Islet of Langerhans (tissue), 1 donor: ENCODE measurements at regions not wholly inside any gene's neighbourhood (a gene's known extent, or its start where the extent isn't known, plus 50 kb on each side); places are given as distances from the start of the nearest gene placed in this dataset.
"Not testable (repeated sequence)": the region's sequence is repeated elsewhere in the genome, so short reads cannot be mapped to it uniquely, and the experiment has no call there.

Experiments used
- FAIRE-seq: peaks from one replicate; lab custom pipeline; 2011; peaks lifted over from hg19 to GRCh38; lab: Jason Lieb, UNC

GRCh38 chrX:124181515-124181914 is 150.9 kb upstream of the TEX13D start:
- FAIRE-seq, result not testable (repeated sequence)

GRCh38 chrX:124190440-124190839 is 142.0 kb upstream of the TEX13D start:
- peak; percentile 30 for FAIRE-seq

GRCh38 chrX:124194199-124194598 is 138.3 kb upstream of the TEX13D start:
- no peak for FAIRE-seq

GRCh38 chrX:124194901-124195300 is 137.6 kb upstream of the TEX13D start:
- FAIRE-seq, result no peak

GRCh38 chrX:124203311-124203710 is 129.1 kb upstream of the TEX13D start:
- FAIRE-seq, result no peak

GRCh38 chrX:124208660-124209059 is 123.8 kb upstream of the TEX13D start:
- FAIRE-seq, result no peak

GRCh38 chrX:124209792-124210576 is 122.5 kb upstream of the TEX13D start:
- FAIRE-seq, result no peak

GRCh38 chrX:124211312-124211942 is 121.0 kb upstream of the TEX13D start:
- peak; percentile 61 for FAIRE-seq

GRCh38 chrX:124212622-124213021 is 119.8 kb upstream of the TEX13D start:
- no peak for FAIRE-seq

- FAIRE-seq, result no peak
Measured at GRCh38 chrX:124215786-124216185, 116.7 kb upstream of the TEX13D start.

- FAIRE-seq, result no peak
Measured at GRCh38 chrX:124216396-124217115, 115.9 kb upstream of the TEX13D start.

GRCh38 chrX:124217304-124218251 is 114.9 kb upstream of the TEX13D start:
- FAIRE-seq, result no peak

- no peak for FAIRE-seq
Measured at GRCh38 chrX:124223524-124223923, 108.9 kb upstream of the TEX13D start.

- no peak for FAIRE-seq
Measured at GRCh38 chrX:124224528-124224927, 107.9 kb upstream of the TEX13D start.

GRCh38 chrX:124226129-124226528 is 106.3 kb upstream of the TEX13D start:
- FAIRE-seq, result no peak

GRCh38 chrX:124228849-124229248 is 103.6 kb upstream of the TEX13D start:
- no peak for FAIRE-seq

GRCh38 chrX:124229374-124229773 is 103.1 kb upstream of the TEX13D start:
- no peak for FAIRE-seq

- FAIRE-seq, result no peak
Measured at GRCh38 chrX:124230655-124231450, 101.6 kb upstream of the TEX13D start.

- no peak for FAIRE-seq
Measured at GRCh38 chrX:124231451-124231759, 101.1 kb upstream of the TEX13D start.

GRCh38 chrX:124232523-124233201 is 99.8 kb upstream of the TEX13D start:
- FAIRE-seq, result no peak

- FAIRE-seq, result no peak
Measured at GRCh38 chrX:124234348-124234747, 98.1 kb upstream of the TEX13D start.
